Activated T-cell treated with anti-CD3 and anti-CD28 coated beads for 1 hour (primary cell): ENCODE measurements at regions not wholly inside any gene's neighbourhood (a gene's known extent, or its start where the extent isn't known, plus 50 kb on each side); places are given as distances from the start of the nearest gene placed in this dataset.
"Not testable (repeated sequence)": the region's sequence is repeated elsewhere in the genome, so short reads cannot be mapped to it uniquely, and the experiment has no call there.

Source experiments
- DNase-seq: peaks from one replicate; pipeline ENCODE4 v3.0.0-alpha.2; 2020; ENCODE audit warnings: low read depth

DNA sequence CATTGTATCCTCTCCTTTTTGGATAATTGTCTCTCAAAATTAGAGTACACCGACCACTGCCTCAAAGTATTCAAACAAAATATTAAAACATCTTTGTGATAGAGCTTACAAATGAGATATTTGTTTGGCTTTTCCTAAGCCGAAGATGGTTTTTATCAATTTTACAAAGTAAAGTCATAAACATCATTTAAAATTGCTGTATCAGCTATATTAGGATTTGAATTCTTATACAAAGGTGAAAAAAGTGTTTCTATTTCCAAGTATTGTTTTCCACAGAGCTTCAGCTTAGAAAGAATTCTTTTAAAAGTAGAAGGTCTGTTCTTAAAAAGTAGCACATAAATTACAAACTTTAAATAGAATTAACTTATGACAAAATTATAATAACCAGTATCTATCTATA, 116.6 kb upstream of the IFNE start:
- no peak for DNase-seq

DNA sequence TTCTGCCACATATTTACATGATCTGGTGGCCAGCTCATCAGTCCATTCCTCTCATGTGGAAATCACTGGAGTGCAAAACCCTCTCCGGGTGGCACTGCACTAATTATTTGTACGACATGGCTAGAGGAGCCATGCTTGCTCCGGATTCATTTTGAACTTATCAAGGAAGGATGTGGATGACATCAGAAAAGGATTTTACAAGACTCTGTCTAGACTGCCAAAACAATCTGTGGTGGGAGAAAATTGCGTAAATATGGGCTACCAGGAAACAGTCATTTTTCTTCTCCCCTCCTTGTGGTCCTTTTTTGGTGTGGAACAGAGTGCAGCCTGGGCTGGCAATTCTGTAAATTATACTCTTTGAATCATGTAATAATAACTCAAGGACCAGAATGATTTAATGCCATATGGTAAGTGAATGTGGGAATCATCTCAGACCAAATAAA, 123.4 kb upstream of the IFNE start:
- no peak for DNase-seq

DNA sequence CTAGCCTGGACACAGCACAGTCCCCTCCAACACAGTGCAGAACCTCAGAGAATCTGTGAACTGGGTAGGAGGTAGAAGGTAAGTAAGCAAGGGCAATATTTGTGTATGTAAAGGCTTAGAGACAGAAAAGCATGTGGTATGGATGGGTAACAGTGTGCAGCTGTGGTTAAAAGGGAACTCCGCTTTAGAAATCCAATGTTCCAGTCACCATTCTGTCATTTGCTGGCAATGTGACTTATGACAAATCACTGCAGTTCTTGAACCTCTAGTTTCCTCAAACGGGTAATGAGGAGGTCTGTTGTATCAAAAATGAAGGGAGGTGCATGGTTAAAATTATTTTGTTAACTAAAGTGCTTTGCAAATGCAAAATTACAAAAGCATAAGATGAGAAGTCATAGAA, 125.5 kb upstream of the IFNE start:
- DNase-seq: no peak

DNA sequence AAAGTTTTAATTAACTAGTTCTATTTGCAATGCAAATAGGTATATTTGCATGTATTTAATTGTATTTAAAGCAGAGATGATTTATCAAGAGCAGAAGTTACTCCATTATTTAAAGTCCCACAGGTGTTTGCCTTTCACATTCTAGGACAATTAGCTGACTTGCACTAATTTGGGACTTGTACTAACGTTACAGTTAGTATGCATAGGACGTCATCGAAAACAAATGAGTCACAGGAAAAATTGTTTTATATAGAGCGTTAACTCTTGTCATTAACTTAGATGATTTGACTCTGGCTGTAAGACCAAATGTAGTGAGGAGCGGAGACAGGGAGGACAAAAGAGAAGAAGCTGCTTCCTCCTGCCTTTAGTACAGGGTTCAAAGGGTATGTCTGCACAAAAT, 126.1 kb upstream of the IFNE start:
- DNase-seq: no peak

DNA sequence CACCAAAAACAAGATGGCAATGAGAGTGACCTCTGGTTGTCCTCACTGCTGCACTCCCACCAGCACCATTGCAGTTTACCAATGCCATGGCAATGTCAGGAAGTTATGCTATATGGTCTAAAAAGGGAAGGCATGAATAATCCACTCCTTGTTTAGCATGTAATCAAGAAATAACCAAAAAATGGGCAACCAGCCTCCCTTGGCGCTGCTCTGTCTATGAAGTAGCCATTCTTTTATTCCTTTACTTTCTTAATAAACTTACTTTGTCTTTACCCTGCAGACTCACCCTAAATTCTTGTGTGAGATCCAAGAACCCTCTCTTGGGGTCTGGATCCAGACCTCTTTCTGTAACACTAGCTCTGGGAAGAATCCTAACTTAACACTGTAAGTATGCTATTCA, 127.4 kb upstream of the IFNE start:
- no peak for DNase-seq

DNA sequence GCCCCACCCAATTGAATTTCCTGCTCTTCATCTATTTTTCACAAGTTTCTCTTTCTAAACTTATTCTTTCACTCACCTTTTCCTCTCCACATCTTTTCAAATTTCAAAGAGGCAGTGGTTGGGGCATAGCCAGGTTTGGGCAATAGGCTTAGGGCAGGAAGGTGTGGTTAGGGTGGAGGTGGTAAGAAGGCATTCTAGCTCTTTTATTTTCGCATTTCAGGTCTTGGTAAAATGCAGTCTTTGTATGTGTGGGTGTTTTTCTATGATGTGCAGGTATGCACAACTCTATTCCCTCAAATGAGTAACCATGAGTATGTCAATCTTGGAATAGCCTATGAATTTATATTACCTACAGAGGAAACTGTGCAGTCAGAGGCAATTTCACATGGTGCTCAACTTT, 129.8 kb upstream of the IFNE start:
- DNase-seq: no peak

DNA sequence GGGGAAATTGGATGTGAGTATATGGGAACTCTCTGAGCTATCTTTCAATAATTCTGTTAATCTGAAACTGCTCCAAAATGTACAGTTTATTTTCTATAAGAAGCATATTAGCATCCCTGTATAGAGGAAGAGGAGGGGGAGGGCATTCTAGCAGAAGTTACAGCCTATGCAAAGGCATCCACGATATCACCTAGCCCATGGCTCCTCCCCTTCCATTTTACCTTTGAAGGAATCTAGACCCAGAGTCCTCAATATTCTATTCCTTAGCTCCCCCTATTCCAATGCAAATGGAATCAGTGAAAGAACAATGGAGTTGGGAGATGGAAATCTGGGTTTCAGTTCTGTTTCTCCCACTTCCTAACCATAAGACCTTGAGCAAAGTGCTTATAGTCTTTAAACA, 132.9 kb upstream of the IFNE start:
- no peak for DNase-seq

DNA sequence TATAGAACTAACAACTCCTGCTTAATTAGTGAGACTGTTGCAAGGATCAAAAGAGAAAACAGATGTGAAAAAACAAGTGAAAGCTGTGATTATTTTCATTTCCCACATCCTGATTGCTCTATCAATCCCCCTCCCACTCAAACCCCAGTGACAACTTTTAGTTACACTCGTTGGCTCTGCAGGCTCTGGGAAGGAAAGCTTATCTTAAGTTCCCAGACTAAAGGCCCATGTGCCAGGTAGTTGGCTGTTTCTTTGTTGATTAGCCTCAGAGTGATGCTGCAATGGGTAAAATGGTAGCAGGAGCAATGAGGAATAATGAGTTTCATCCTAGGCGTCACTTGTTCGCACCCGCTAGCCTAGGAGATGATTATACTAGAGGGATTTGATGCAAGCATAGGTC, 133.3 kb upstream of the IFNE start:
- DNase-seq: no peak

DNA sequence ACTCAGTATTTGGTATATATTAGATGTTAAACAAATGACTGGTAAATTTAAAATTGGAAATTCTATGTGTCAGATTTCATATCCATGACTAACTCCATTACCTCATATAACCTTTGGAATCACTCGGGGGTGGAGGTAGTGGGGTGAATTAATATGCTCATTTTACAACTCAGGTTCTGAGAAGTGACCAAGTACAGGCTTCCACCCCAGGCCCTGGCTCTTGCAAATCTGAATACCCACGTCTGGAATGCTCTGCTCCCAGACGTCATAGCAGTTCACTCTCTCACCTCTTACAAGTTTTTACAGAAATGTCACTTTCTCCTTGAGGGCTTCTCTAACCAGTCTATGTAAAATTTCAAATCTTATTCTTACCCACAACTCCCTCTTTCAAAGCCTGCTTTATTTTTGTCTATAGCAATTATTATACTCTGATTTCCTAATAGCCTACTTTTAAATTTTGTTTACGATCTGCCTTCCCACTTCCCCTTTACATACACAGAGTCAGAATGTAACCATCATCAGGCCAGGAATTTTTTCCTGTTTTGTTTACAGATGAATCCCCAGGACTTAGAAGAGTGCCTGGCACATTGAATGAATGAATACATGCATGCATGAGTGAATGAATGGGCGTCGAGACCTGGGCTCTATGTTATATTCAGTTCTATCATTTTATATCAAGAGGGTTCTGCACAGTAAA, 134.1 kb upstream of the IFNE start:
- no peak for DNase-seq

DNA sequence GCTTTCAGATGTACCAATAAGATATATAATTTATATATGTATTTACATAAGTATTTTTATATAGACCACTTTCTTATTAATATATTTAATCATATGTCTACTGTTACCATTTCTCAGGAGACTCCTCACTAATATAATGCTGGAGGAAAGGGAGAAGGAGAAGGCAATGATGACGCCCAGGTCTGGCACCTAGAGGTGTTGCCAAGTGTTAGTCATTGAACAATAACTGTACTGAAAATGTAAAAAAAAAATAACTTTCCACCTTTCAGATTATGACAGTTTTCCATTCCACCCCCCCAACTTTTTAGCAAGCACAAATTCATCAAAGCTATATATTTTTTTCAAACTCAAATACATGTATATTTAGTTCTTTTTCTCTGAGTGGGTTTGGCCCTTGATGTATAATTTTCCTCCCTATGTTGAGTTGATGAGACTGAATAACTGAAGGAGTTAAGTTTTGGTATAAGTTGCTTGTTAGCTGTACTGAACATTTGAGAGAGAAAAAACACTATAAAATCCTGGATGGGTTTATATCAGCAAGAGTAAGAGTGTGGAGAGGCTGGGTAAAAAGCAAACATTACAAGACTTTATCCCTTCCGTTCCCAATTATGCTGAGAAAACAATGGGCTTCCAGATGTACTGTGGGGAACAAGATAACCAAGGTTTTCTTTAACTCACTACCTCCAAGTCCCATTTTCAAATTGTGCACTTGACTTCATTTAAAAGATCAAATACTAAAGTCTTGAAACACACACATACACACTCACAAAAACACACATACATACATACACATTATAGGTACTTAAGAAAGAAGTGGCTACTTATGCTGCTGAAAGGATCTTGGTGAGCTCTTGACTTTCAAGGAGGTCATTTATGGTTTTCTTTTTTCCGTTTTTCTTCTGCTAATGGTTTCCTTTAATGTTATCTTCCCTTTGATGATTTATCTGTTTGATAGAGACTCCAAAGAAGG, 142.8 kb upstream of the IFNE start:
- no peak for DNase-seq

DNA sequence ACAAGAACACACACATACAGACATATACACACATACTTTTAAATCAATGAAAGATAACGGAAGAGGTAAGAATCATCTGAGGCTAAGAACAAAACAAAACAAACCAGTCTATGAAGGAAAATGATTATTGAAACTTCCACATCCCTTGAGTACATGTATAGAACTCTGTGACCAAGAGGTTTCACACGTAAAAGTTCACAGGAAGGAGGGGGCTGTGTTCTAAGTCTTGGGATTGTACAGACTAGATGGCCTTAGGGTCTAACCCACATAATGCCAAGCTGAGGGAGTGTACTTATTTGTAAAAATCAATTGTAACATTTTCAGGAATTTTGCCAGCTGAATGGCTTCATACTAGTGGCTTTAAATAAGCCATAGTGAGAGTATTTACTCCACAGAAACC, 144.4 kb upstream of the IFNE start:
- no peak for DNase-seq

DNA sequence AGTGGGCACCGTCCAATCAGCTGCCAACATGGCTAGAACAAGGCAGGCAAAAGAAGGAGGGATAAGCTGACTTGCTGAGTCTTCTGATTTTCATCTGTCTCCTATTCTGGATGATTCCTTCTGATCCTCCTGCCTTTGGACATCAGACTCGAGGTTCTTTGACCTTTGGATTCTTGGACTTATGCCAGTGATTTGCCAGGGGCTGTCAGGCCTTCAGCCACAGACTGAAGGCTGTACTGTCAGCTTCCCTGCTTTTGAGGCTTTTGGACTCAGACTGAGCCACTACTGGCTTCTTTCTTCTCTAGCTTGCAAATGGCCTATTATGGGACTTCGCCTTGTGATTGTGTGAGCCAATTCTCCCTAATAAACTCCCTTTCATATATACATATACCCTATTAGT, 146.8 kb upstream of the IFNE start:
- not testable (repeated sequence) for DNase-seq

DNA sequence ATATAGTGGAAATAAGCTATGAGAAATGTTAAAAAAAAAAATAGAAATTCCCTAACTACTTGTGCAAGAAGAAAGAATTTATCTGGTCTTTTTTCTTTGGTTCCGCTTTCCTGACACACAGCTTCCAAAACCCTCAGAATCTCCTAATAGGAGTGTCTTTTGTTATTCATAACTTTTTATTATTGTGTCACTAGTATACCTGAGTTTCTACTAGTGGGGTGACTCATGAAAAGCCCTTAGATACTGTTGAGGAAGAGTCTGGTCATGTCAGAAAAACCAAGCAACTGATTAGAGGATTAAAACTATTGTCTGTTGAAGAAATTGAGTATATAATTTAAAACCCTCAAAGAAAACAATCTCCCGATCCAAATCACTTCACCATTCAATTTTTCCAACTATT, 152.8 kb upstream of the IFNE start:
- no peak for DNase-seq

DNA sequence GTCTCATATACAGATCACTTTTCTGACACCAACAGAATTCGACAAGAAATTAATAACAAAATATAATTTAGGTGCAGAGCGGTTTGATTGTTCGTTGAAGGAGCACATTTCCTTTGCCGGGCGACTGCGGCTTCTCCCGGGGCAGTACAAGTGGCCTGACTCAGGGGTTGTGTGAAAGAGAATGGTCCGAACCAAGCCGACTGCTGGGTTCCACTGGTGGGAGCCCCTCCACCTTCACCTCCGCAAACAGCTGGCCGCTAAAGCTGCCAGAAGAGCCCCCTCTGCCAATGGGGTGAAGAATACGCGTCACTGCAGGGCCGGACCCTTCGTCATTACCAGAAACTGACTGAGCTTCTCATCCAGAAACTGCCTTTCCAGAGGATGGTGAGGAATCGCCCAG, 156.0 kb upstream of the IFNE start:
- DNase-seq: no peak

DNA sequence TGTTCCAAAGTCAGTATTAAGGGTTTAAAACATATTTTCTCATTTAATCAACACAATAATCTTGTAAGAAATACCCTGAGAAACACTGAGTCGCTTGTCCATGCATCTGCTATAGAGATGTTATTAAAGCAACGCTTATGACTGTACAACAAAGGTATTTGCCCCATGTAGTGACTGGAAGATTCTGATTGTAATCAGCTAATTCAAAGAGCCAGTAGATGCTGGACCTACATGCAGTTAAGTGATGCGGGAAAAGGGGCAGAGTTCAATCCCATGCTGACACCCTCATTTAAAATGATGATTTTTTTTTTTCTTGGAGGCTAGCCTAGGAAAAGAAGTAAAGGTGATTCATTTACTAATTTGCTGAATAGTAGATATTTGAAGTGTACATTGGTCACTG, 149.3 kb upstream of the MTAP start:
- no peak for DNase-seq

DNA sequence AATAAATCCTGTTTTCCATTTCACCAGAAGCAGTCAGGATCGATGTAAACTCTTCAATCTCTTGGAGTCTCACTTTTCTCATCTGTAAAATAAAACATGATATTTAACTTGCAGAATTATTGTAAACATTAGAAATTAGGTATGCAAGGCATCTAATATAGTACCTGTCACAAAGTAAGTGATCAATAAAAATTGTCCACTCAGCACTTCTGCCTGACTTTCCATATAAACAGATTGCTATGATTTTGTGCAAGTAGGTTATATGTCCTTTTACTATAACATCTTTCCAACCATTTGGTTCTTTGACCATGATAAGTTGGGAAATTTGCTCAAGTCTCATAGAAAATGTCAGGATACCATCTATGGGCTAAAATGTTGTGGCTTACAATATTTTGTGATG, 148.8 kb upstream of the MTAP start:
- no peak for DNase-seq

DNA sequence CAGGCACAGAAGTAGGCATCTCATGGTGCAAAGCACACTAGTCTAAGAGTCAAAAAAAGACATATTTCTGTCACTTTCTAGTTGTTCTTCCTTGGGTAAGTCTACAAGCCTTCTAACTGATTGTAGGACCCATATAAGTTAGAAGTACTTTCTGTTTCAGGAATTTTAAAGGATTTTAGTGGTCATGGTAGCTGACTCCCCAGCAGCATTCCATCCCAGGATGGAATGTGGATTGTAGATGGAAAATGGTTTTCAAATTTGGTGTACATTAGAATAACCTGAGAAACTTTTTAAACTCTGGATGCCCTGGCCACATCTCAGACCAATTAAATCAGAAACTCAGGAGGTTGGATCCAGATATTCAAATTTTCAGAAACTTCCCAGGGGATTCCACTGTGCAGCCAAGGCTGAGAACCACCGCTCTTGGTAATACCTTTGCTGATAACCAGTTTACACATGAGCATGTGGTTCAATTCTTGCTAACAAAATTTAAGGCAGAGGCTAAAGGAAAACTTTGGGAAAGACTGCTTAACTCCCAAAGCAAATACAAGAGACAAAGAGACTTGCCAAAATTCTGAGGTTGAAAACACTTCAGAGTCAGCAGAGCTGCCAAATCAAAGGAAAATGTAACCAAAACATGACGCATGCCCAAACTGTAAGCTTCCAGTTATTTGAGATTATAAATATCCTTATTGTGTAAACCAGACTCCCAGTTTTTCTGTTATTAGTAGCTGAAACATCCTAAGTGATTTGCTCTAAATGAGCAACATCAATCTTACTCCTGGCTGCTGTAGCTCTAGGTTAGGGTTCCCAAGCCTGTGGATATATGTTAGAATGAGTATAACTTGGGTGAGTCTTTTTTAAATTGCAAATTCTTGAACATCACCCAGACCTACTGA, 145.4 kb upstream of the MTAP start:
- DNase-seq: no peak

DNA sequence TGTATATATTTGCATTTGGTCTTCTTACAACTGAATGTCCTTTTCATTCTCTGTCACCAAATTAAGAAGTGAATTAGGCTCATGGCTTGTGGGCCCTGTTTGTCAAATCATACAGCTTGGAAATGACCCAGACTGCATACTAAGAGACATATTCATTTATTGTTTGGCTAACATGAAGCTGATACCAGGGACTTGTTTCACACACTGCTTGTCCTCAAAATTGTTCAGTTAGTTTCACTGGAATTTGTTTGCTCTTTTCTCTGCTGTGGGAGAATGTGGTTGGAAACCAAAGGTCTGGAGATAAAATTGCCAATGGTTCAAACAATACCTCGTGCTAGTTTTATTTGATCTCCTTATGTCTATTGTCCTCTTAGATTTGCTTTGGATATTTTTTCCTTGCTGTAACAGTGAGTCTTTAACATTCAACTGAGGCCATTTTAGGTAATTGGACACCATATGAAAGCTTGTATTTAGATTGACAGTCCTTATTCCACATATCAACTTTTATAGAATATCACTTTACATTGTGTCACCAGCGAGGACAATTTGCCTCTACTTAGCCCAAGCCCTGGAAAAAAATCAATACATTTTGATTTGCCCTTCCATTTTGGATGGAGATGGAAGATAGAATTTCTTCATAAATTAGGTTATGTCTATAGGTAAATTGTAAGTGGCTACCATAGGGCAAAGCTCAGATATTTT, 144.3 kb upstream of the MTAP start:
- DNase-seq: no peak

DNA sequence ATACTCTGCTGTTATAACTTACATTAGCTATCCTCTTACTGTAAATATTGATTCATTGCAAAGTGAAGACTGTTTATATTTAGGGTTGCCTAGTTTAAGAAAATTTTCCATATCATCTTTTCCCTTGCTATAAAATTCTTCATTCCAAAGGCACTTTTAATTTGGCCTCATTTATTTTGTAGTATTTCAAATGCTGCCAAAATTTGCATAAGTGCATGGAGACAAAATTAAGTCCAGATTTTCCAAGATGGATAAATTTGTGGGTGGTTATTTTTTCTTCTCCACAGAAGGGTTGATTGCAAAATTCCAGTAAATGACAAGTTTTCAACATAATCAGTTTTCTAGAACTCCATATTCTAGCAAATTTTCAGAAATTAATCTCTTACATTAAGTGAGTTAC, 141.5 kb upstream of the MTAP start:
- no peak for DNase-seq

DNA sequence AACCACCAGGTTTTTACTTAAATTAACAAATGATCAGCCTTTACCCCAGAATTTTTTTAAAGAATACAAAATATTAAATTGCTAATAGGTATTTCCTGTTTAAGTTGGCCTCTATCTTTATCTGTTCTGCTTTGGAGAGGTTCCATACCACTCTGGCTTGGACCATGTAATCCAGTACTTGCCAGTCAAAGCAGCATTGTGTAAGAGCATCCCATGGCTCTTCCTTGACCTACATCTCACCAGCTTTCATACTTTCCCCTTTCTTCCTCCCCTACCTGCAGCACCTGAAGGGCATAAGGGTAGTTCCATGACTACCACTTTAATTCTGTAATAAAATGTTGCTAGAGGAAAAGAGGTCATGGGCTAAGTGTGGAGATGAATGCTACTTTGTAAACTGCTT, 140.8 kb upstream of the MTAP start:
- no peak for DNase-seq

DNA sequence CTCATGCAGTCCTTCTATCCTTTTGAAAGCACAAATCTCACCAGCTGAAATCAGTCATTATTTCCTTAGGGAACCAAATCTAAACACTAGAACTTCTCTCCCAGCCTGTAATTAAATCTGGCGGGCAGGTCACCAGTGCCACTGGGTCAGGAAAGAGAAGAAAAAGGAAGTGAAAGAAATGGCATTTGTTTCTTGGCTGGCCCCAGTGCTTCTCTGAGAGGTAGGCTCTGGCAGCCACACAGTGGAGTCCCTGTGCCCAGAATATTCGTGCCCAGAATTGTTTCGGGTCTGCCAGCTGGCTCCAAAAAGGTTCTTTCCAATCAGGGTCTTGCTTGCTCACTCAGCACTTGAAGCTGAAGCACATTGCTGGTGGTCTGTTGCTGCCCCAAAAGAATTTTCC, 133.9 kb upstream of the MTAP start:
- DNase-seq: no peak

DNA sequence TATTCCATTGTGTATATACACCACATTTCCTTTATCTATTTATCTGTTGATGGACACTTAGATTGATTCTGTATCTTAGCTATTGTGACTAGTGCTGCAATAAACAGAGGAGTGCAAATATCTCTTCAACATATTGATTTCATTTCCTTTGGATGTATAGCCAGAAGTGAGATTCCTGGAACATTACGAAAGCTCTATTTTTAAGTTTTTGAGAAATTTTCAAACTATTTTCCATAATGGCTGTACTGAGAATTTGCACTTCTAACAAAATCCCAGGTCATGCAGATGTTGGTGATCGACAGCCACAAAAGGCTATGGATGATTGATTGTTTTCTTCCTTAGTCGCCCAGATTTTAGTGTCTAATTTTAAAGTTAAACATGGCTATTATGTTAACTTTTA, 132.7 kb upstream of the MTAP start:
- DNase-seq: no peak
